PC-9 (cell line): ENCODE measurements at regions not wholly inside any gene's neighbourhood (a gene's known extent, or its start where the extent isn't known, plus 50 kb on each side); places are given as distances from the start of the nearest gene placed in this dataset.

ENCODE experiments used
- EZH2 ChIP-seq: fragments of 200-600 bp; sonication (generic); IDR thresholded peaks from 2 replicates; pipeline ENCODE4 v1.8.0; 2017; ENCODE audit warnings: antibody characterized with exemption, low read depth
- TF ChIP-seq, protein P1 (sequence below): fragments of 200-600 bp; sonication (generic); conservative IDR thresholded peaks from 2 replicates; pipeline ENCODE4 v1.6.1; 2017; ENCODE audit warnings: mixed run types, antibody characterized with exemption, mild to moderate bottlenecking, moderate library complexity

DNA sequence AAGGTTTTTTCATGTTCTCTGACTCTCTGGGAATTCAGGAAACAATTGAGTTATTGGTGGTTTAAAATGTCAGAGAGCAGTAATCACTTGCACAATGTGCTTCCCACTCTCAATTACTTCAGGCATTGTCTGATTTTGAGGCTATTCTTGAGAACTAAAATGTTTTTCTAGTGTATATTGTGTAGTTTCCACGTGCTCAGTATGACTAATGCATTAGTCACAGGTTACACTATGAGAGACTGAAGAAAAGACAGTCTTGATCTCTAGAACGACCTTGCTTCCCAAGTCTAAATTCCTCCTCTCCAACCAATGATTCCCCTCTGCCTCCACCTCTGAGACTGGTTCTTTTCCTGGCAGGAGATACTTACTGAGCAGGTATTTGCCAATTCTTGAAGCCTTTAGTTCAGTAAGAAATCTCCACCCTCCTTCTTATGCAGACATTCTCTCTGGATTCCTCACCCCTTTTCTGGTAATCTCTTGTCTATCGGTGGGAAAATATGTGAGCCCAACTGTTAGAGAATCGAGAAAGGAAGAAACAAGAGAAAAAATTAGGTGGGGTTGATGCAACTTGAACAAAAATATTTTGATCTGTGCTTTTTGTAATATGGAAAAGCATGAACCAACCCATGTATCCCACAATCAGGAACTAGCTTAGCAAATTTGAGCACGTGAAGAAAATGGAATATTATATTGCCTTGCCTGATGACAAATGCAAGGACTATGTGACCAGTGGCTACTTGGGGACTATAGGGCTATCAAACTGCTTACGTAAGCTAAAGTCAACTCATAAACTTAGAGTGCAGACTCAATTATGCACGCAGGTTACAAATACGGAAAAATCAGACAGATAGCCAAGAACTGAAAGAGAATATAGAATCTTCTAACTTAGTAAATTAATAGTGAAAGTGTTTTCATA lies 61.1 kb upstream of the SLC22A16 start:
- TF ChIP-seq, protein P1, sequence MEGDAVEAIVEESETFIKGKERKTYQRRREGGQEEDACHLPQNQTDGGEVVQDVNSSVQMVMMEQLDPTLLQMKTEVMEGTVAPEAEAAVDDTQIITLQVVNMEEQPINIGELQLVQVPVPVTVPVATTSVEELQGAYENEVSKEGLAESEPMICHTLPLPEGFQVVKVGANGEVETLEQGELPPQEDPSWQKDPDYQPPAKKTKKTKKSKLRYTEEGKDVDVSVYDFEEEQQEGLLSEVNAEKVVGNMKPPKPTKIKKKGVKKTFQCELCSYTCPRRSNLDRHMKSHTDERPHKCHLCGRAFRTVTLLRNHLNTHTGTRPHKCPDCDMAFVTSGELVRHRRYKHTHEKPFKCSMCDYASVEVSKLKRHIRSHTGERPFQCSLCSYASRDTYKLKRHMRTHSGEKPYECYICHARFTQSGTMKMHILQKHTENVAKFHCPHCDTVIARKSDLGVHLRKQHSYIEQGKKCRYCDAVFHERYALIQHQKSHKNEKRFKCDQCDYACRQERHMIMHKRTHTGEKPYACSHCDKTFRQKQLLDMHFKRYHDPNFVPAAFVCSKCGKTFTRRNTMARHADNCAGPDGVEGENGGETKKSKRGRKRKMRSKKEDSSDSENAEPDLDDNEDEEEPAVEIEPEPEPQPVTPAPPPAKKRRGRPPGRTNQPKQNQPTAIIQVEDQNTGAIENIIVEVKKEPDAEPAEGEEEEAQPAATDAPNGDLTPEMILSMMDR: no peak
- no peak for TF ChIP-seq EZH2
